22Rv1 (cell line): ENCODE measurements at regions not wholly inside any gene's neighbourhood (a gene's known extent, or its start where the extent isn't known, plus 50 kb on each side); places are given as distances from the start of the nearest gene placed in this dataset.

Experiments used
- ZFX ChIP-seq: fragments of 450-650 bp; IDR thresholded peaks from 2 replicates; pipeline ENCODE4 v1.6.1; 2017; ENCODE audit warnings: antibody characterized with exemption, borderline replicate concordance
- TF ChIP-seq, protein P1 (sequence below): fragments of 450-650 bp; IDR thresholded peaks from 2 replicates; pipeline ENCODE4 v1.5.1; 2017; ENCODE audit warnings: mild to moderate bottlenecking

DNA sequence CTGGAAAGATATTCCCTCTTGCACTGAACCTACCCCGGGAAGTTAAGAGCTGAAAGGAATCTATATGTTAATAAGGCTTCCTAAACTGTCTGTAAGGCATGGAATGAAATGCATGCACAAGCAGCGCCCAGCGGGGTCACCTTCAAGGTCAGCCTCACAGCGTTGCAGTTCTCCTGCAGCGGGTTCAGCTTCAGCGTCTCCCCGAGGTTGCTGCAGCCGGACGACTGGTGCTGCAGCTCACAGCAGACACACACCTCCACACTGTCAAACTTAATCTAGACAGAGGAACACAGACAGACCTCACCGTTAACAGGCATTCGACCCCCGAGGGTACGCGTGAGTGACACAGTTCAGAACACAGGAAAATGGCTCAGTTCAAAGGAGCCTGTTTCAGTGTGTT lies 73.3 kb downstream of the NSMCE3 start:
- TF ChIP-seq, protein P1, sequence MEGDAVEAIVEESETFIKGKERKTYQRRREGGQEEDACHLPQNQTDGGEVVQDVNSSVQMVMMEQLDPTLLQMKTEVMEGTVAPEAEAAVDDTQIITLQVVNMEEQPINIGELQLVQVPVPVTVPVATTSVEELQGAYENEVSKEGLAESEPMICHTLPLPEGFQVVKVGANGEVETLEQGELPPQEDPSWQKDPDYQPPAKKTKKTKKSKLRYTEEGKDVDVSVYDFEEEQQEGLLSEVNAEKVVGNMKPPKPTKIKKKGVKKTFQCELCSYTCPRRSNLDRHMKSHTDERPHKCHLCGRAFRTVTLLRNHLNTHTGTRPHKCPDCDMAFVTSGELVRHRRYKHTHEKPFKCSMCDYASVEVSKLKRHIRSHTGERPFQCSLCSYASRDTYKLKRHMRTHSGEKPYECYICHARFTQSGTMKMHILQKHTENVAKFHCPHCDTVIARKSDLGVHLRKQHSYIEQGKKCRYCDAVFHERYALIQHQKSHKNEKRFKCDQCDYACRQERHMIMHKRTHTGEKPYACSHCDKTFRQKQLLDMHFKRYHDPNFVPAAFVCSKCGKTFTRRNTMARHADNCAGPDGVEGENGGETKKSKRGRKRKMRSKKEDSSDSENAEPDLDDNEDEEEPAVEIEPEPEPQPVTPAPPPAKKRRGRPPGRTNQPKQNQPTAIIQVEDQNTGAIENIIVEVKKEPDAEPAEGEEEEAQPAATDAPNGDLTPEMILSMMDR, result no peak
- no peak for TF ChIP-seq ZFX
